Omental fat pad (tissue), 3 donors: ENCODE measurements at regions not wholly inside any gene's neighbourhood (a gene's known extent, or its start where the extent isn't known, plus 50 kb on each side); places are given as distances from the start of the nearest gene placed in this dataset.

ENCODE experiments used
- ATAC-seq: fragments of 150-250 bp; one replicate; pipeline ENCODE4 v1.9.1; 2016; ENCODE audit warnings: mild to moderate bottlenecking, moderate library complexity; ENCODE audit not compliant: low FRiP score
- DNase-seq: peaks from one replicate; pipeline ENCODE4 v3.0.0-alpha.2; 2019; ENCODE audit warnings: low spot score
- TF ChIP-seq, protein P1 (sequence below), 3 donors: fragments of 450-650 bp; IDR thresholded peaks; one replicate each; pipeline ENCODE4 v1.5.1; 2016 to 2017; ENCODE audit warnings: antibody characterized with exemption in 3 of 3, mild to moderate bottlenecking in 3 of 3, moderate library complexity in 2 of 3

GRCh38 chr9:515665-516064, 301.0 kb downstream of the DOCK8 start:
- DNase-seq, result no peak

GRCh38 chr9:517993-518392, 303.3 kb downstream of the DOCK8 start:
- DNase-seq (no peak), ATAC-seq (no peak)
- TF ChIP-seq, protein P1, sequence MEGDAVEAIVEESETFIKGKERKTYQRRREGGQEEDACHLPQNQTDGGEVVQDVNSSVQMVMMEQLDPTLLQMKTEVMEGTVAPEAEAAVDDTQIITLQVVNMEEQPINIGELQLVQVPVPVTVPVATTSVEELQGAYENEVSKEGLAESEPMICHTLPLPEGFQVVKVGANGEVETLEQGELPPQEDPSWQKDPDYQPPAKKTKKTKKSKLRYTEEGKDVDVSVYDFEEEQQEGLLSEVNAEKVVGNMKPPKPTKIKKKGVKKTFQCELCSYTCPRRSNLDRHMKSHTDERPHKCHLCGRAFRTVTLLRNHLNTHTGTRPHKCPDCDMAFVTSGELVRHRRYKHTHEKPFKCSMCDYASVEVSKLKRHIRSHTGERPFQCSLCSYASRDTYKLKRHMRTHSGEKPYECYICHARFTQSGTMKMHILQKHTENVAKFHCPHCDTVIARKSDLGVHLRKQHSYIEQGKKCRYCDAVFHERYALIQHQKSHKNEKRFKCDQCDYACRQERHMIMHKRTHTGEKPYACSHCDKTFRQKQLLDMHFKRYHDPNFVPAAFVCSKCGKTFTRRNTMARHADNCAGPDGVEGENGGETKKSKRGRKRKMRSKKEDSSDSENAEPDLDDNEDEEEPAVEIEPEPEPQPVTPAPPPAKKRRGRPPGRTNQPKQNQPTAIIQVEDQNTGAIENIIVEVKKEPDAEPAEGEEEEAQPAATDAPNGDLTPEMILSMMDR (IDR thresholded peaks at IDR 0.05), result no peak

More at GRCh38 chr9:515665-516064, 301.0 kb downstream of the DOCK8 start:
- no peak for ATAC-seq
- TF ChIP-seq, protein P1 (IDR thresholded peaks at IDR 0.05), result no peak

DNA sequence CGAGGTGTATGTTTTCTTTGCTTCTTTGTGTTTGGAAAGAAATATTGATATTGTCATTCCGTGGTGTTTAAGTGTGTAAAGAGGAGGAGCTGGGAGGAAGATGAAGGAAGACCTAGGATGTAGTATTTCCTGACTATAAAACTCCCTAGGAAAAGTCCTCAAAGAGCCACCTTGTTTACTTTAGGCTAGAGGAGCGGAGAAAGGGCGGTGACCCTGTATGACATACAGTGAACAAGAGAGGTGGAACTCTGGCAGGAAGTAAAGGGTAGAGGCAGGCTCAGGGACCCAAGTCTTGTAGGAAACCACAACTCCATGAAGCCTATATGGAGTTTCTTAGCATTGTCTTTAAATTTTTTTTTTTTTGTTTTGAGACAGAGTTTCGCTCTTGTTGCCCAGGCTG, 303.9 kb downstream of the DOCK8 start:
- ATAC-seq, result no peak
- no peak for DNase-seq
- TF ChIP-seq, protein P1 (IDR thresholded peaks at IDR 0.05), result no peak

DNA sequence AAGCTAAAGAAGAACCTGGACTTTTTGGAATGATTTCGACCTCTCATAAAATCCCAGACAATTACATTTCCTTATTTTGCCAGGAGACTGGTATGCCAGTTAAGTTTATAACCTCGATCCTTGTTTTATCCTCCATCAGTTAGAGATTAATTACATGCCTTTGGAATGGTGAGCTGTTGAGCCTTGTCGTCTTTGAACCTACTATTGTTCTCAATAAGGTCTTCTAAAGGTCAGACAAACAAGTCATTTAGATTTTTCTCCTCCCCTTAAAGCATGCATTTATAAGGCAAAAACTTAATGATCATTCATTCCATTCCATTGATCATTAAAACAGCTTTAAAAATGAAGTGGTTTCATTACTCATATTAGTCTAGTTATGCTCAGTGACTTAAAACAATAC, 304.9 kb downstream of the DOCK8 start:
- ATAC-seq (no peak), DNase-seq (no peak)
- TF ChIP-seq, protein P1 (IDR thresholded peaks at IDR 0.05), result no peak

DNA sequence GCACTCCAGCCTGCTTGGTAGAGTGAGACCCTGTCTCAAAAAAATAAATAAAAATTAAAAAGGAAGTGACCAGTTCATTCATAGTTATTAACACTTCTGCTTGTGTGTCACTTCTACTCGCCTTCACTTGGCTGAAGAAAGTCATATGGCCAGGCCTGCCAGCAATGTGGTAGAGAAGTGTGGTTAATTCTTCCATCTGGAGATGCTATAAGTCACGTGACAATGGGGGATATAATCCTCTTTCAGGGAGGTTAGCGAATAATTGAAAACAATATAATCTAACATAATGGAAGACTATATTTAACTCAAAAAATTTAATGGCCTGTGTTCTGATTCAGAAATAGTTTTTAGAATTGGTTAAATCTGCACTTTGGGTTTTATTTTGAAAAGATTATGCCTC, 305.6 kb downstream of the DOCK8 start:
- ATAC-seq (no peak), DNase-seq (no peak)
- TF ChIP-seq, protein P1 (IDR thresholded peaks at IDR 0.05), result no peak

GRCh38 chr9:522190-522589, 307.5 kb downstream of the DOCK8 start:
- TF ChIP-seq, protein P1 (IDR thresholded peaks at IDR 0.05), result no peak
- ATAC-seq (no peak), DNase-seq (no peak)

- peak; percentile 51 for ATAC-seq
- TF ChIP-seq, protein P1 (IDR thresholded peaks at IDR 0.05), result no peak
- no peak for DNase-seq
Measured at GRCh38 chr9:522658-523057, 308.0 kb downstream of the DOCK8 start.
